Liver (tissue), 8 donors: ENCODE measurements at regions not wholly inside any gene's neighbourhood (a gene's known extent, or its start where the extent isn't known, plus 50 kb on each side); places are given as distances from the start of the nearest gene placed in this dataset.

Source experiments
- DNase-seq: peaks from one replicate; pipeline ENCODE4 v3.0.0-alpha.2; 2017; ENCODE audit warnings: low spot score
- H3K27ac ChIP-seq, 2 donors: one replicate each; pipeline ENCODE4 v1.7.0; 2013; ENCODE audit warnings: inconsistent platforms in 2 of 2, low read length in 2 of 2, control low read depth in 1 of 2, low read depth in 1 of 2, mild to moderate bottlenecking in 1 of 2
- H3K27me3 ChIP-seq, 4 donors: one replicate each; pipeline versions ENCODE4 v1.6.1 to v1.7.0; 2013; ENCODE audit warnings: low read length in 3 of 4, inconsistent platforms in 1 of 4, mild to moderate bottlenecking in 1 of 4, moderate library complexity in 1 of 4; ENCODE audit not compliant: control insufficient read depth in 4 of 4, insufficient read depth in 4 of 4
- H3K36me3 ChIP-seq, 4 donors: one replicate each; pipeline versions ENCODE4 v1.6.1 to v1.7.0; 2013; ENCODE audit warnings: low read length in 3 of 4, mild to moderate bottlenecking in 3 of 4, low read depth in 1 of 4, moderate library complexity in 1 of 4; ENCODE audit not compliant: control insufficient read depth in 4 of 4, insufficient read depth in 3 of 4
- H3K4me1 ChIP-seq, 4 donors: one replicate each; pipeline versions ENCODE4 v1.6.1 to v1.7.0; 2013; ENCODE audit warnings: low read length in 3 of 4, mild to moderate bottlenecking in 3 of 4, moderate library complexity in 1 of 4; ENCODE audit not compliant: control insufficient read depth in 4 of 4, insufficient read depth in 4 of 4
- H3K4me3 ChIP-seq, 3 donors: one replicate each; pipeline versions ENCODE4 v1.6.1 to v1.7.0; 2013; ENCODE audit warnings: low read length in 3 of 3, control low read depth in 1 of 3, low read depth in 1 of 3, mild to moderate bottlenecking in 1 of 3
- H3K9ac ChIP-seq, 2 donors: one replicate each; pipeline ENCODE4 v1.7.0; 2013; ENCODE audit warnings: low read length in 2 of 2, mild to moderate bottlenecking in 2 of 2, moderate library complexity in 2 of 2, control low read depth in 1 of 2, low read depth in 1 of 2
- H3K9me3 ChIP-seq, 4 donors: one replicate each; pipeline versions ENCODE4 v1.6.1 to v1.7.0; 2013; ENCODE audit warnings: low read length in 3 of 4; ENCODE audit not compliant: control insufficient read depth in 4 of 4
- EGR1 ChIP-seq, 2 donors: IDR thresholded peaks; 2 replicates each; pipeline ENCODE4 v1.6.1; 2016 to 2018; ENCODE audit warnings: antibody characterized with exemption in 2 of 2, low read depth in 2 of 2
- FOXA2 ChIP-seq: IDR thresholded peaks from 2 replicates; pipeline ENCODE4 v1.6.1; 2016; ENCODE audit warnings: antibody characterized with exemption
- GABPA ChIP-seq, 2 donors: IDR thresholded peaks in 1 of 2; conservative IDR thresholded peaks in 1 of 2; 2 replicates each; pipeline ENCODE4 v1.6.1; 2016; ENCODE audit warnings: antibody characterized with exemption in 2 of 2, mild to moderate bottlenecking in 1 of 2, moderate library complexity in 1 of 2
- HNF4A ChIP-seq, 2 donors: conservative IDR thresholded peaks; 2 replicates each; pipeline ENCODE4 v1.6.1; 2016; ENCODE audit warnings: antibody characterized with exemption in 2 of 2, mild to moderate bottlenecking in 2 of 2
- JUND ChIP-seq, 2 donors: IDR thresholded peaks; 2 replicates each; pipeline ENCODE4 v1.6.1; 2016; ENCODE audit warnings: antibody characterized with exemption in 2 of 2
- MAX ChIP-seq: IDR thresholded peaks from 2 replicates; pipeline ENCODE4 v1.6.1; 2016; ENCODE audit warnings: antibody characterized with exemption
- NR2F2 ChIP-seq: IDR thresholded peaks from 2 replicates; pipeline ENCODE4 v1.6.1; 2016; ENCODE audit warnings: antibody characterized with exemption
- SP1 ChIP-seq: IDR thresholded peaks from 2 replicates; pipeline ENCODE4 v1.6.1; 2018; ENCODE audit warnings: antibody characterized with exemption, mild to moderate bottlenecking
- TAF1 ChIP-seq: conservative IDR thresholded peaks from 2 replicates; pipeline ENCODE4 v1.6.1; 2016; ENCODE audit warnings: antibody characterized with exemption, mild to moderate bottlenecking
- YY1 ChIP-seq: IDR thresholded peaks from 2 replicates; pipeline ENCODE4 v1.6.1; 2016; ENCODE audit warnings: antibody characterized with exemption, mild to moderate bottlenecking
- ZBTB33 ChIP-seq: IDR thresholded peaks from 2 replicates; pipeline ENCODE4 v1.6.1; 2016; ENCODE audit warnings: antibody characterized with exemption
- WGBS: extraction: QIAGEN DNeasy Blood & Tissue Kit; methylation state at CpG from one replicate; pipeline ENCODE4 v1.1.7; 2013; 5-methylcytosine and 5-hydroxymethylcytosine counted together
- TF ChIP-seq, protein P1 (sequence below): fragments of 150-350 bp; IDR thresholded peaks from 2 replicates; pipeline ENCODE4 v1.5.1; 2017; ENCODE audit warnings: improper control_type of control experiment, low read depth, low read length; ENCODE audit not compliant: missing input control
- TF ChIP-seq, protein P2 (sequence below): IDR thresholded peaks from 2 replicates; pipeline ENCODE4 v1.6.1; 2016; ENCODE audit warnings: antibody characterized with exemption
- donor health status: healthy.
- donor health status: healthy.
- donor health status: healthy.
- donor health status: healthy.
- donor health status: healthy.

- Histone ChIP-seq H3K9ac (no peak overlapping the region), H3K36me3 (no peaks in the 10 kb centered on the region), H3K9me3 (no peaks in the 10 kb centered on the region), H3K27ac (no peak overlapping the region), H3K4me1 (no peaks in the 10 kb centered on the region), H3K27me3 (no peaks in the 10 kb centered on the region), H3K4me3 (no peak overlapping the region)
- no peak for DNase-seq
- TF ChIP-seq YY1 (no peak), MAX (no peak), NR2F2 (no peak), FOXA2 (no peak), TAF1 (no peak), HNF4A (conservative IDR thresholded peaks at IDR 0.05) (no peak), JUND (IDR thresholded peaks at IDR 0.05) (no peak), EGR1 (IDR thresholded peaks at IDR 0.05; ENCODE audit: low read depth in 2 of 2) (no peak), GABPA (IDR thresholded peaks at IDR 0.05 in 1 of 2, conservative IDR thresholded peaks at IDR 0.05 in 1 of 2) (no peak), ZBTB33 (no peak)
- TF ChIP-seq, protein P1, sequence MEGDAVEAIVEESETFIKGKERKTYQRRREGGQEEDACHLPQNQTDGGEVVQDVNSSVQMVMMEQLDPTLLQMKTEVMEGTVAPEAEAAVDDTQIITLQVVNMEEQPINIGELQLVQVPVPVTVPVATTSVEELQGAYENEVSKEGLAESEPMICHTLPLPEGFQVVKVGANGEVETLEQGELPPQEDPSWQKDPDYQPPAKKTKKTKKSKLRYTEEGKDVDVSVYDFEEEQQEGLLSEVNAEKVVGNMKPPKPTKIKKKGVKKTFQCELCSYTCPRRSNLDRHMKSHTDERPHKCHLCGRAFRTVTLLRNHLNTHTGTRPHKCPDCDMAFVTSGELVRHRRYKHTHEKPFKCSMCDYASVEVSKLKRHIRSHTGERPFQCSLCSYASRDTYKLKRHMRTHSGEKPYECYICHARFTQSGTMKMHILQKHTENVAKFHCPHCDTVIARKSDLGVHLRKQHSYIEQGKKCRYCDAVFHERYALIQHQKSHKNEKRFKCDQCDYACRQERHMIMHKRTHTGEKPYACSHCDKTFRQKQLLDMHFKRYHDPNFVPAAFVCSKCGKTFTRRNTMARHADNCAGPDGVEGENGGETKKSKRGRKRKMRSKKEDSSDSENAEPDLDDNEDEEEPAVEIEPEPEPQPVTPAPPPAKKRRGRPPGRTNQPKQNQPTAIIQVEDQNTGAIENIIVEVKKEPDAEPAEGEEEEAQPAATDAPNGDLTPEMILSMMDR, result no peak
- 45% methylated on average over 2 of the region's 2 CpGs for WGBS
These were observed 1369.9 kb downstream of the EFNB2 start for GRCh38 chr13:105165449-105166125.

DNA sequence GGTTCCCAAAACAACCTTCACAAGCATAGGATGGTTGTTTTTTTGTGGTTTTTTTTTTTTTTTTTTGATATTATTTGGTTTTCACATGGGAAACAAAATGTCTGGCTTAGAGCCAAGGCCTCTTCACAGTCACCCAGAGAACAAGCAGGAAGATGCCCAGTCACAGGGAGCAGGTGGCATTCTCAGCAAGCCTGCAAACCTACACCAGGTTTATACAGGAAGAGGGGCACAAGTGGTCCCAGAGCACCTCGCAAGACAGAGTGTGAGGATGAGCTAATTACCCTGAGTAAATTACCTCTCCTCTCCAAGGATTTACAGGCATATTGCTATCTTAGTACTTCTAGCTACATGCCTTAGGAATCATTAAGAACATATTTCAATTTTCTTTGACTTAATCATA is 1375.6 kb downstream of the EFNB2 start:
- Histone ChIP-seq H3K9ac (no peak overlapping the region), H3K36me3 (no peaks in the 10 kb centered on the region)

More for the DNA sequence above, 1375.6 kb downstream of the EFNB2 start:
- TF ChIP-seq TAF1 (no peak), YY1 (no peak), GABPA (IDR thresholded peaks at IDR 0.05 in 1 of 2, conservative IDR thresholded peaks at IDR 0.05 in 1 of 2) (no peak), NR2F2 (no peak), SP1 (no peak), FOXA2 (no peak)
- TF ChIP-seq, protein P2, sequence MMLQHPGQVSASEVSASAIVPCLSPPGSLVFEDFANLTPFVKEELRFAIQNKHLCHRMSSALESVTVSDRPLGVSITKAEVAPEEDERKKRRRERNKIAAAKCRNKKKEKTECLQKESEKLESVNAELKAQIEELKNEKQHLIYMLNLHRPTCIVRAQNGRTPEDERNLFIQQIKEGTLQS, result no peak
- TF ChIP-seq, protein P1, result no peak
- Histone ChIP-seq H3K4me3 (no peak overlapping the region), H3K4me1 (no peaks in the 10 kb centered on the region), H3K9me3 (no peaks in the 10 kb centered on the region), H3K27ac (no peak overlapping the region), H3K27me3 (no peaks in the 10 kb centered on the region)
- 71% methylated on average over 1 of the region's 1 CpG for WGBS
- no peak for DNase-seq
